Lower leg skin (tissue), 3 donors: ENCODE measurements at regions not wholly inside any gene's neighbourhood (a gene's known extent, or its start where the extent isn't known, plus 50 kb on each side); places are given as distances from the start of the nearest gene placed in this dataset.

Experiments used
- POLR2A ChIP-seq, 2 donors: fragments of 450-650 bp; IDR thresholded peaks; one replicate each; pipeline ENCODE4 v1.6.1; 2016 to 2017; ENCODE audit warnings: antibody characterized with exemption in 2 of 2, mild to moderate bottlenecking in 1 of 2, moderate library complexity in 1 of 2
- TF ChIP-seq, protein P1 (sequence below), 3 donors: fragments of 450-650 bp; IDR thresholded peaks; one replicate each; pipeline ENCODE4 v1.5.1; 2016; ENCODE audit warnings: antibody characterized with exemption in 3 of 3, mild to moderate bottlenecking in 3 of 3, moderate library complexity in 2 of 3

DNA sequence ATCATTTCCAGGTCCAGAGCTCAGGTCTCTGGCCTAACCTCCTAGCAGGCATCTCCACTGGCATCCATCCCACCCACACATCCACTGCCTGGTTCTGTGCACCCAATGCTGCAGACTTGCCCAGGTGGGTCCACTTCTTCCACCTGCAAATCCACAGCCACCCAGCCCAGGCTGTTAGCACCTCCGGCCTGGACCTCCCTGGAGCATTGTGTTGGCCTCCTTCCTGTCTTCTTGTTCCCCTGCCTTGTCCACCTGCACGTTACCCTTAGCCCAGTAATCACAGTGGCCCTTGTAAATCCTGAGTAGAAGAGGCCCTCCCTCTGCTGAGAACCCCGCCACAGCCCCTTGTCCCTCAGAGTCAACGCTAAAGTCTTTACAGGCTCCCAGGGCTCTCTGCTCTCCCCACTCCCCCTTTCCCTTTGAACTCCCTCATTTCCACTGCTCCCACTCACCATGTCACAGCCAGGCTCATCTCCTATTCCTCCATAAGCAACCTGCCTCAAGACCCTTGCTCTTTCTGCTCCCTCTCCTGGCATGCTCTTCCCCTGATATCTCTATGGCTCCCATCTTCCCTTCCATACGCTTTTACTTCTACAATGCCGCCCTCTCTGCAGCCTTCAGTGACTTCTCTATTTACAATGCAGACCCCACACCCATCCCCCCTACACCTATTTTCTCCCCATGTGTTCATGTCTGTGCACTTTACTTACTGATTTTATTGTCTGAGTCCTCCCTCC is 288.8 kb downstream of the FOXL1 start:
- TF ChIP-seq, protein P1, sequence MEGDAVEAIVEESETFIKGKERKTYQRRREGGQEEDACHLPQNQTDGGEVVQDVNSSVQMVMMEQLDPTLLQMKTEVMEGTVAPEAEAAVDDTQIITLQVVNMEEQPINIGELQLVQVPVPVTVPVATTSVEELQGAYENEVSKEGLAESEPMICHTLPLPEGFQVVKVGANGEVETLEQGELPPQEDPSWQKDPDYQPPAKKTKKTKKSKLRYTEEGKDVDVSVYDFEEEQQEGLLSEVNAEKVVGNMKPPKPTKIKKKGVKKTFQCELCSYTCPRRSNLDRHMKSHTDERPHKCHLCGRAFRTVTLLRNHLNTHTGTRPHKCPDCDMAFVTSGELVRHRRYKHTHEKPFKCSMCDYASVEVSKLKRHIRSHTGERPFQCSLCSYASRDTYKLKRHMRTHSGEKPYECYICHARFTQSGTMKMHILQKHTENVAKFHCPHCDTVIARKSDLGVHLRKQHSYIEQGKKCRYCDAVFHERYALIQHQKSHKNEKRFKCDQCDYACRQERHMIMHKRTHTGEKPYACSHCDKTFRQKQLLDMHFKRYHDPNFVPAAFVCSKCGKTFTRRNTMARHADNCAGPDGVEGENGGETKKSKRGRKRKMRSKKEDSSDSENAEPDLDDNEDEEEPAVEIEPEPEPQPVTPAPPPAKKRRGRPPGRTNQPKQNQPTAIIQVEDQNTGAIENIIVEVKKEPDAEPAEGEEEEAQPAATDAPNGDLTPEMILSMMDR (IDR thresholded peaks at IDR 0.05) = no peak
- no peak for TF ChIP-seq POLR2A (IDR thresholded peaks at IDR 0.05)
